ENCODE measurements at regions not wholly inside any gene's neighbourhood (a gene's known extent, or its start where the extent isn't known, plus 50 kb on each side); places are given as distances from the start of the nearest gene placed in this dataset.
"Not testable (repeated sequence)": the region's sequence is repeated elsewhere in the genome, so short reads cannot be mapped to it uniquely, and the experiment has no call there.

DNA sequence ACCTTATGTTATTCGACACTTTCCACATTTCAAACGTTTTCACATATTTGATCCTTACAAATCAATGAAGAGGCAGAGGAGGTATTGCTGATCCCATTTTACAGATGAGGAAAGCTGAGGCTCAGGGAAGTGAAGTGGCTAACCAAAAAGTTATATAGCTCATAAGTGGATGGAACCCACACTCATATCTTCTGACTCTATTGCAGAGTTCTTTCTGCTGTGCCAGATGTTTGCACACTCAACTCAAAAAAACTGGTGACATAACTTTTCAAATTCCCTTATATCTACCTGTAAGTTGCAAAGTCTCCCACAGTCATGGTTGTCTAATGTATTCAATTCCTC, 84.0 kb upstream of the SETMAR start:
- no peak for DNase-seq

DNA sequence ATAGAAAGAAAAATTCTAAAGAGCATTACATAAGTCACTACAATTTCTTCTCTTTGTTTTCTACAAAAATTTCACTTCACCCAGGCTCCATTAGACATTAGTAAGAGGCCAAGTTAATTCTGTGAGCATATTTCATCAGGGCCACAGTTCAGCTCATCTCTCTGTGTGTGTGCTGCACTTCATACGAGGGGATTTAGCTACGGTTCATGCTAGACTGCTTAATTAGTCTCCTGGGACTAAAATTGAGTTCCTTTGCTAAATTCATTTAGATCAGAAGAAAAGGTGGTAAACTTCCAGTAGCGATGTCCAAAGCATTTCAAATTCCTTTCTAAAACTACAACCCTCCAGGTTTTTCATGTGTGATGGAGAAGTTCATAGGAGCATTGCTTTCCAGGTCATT, 83.1 kb upstream of the SETMAR start:
- DNase-seq: no peak

DNA sequence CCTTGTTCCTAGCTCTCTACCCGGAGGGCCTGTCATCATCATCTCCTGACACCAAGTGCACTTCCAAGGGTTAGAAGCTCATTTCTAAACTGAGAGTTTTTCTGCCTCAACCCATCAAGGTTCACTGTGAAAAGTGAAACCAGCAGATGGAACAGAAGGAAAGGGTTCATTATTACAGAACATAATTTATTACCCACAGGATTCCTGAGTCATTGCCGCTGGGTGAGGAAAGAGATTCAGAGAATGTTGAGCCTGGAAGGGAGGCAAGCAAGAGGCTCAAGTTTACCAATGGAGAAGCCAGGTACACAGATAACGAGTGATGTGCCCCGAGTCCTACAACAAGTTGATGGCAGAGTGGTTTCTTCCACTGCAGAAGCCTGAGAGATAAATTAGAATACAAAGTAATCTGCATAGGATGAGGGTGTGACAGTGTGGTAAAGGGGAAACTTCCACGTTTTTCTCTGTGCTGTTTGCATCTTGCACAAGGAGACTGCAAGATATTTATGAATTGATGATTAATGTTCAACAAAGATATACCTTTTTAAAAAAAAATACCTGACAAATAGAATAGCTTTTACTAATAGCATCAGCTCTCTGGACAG, 80.5 kb upstream of the SETMAR start:
- no peak for DNase-seq

DNA sequence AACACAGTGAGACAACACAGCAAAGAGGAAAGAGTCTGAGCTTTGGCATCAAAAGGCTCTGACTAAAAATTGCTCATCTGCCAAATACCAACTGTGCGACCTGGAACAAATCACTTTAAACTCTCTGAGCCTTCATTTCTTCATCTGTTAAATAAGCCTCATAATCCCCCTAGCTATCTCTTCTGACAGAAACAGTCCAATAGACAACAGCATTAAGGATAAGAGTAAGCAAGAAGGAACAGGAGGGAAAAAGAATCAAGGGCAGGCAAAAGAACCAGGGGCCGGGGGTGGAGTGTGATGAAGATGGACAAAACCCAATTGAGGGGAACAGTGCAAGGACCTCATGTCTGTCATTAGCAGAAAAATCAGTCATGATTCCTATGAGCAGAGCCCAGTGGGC, 79.4 kb upstream of the SETMAR start:
- no peak for DNase-seq

DNA sequence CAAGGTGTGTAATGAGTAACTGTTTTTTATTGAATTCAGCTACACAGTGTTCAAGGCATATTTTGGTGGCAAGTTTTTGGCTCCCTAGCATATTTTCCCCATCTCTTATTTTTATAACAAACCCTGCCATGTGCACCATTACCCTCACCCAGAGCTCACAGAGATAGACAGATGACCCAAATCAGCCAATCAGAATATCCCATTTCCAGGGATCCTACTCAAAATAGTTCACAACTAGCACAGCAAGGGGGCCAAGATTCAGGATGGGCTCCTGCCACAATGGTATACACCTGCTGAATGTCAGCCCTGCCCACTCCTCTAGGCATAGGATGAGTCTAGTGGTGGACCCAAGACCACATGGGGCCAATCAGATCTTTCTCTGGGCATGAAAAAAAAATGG, 78.8 kb upstream of the SETMAR start:
- DNase-seq: no peak

DNA sequence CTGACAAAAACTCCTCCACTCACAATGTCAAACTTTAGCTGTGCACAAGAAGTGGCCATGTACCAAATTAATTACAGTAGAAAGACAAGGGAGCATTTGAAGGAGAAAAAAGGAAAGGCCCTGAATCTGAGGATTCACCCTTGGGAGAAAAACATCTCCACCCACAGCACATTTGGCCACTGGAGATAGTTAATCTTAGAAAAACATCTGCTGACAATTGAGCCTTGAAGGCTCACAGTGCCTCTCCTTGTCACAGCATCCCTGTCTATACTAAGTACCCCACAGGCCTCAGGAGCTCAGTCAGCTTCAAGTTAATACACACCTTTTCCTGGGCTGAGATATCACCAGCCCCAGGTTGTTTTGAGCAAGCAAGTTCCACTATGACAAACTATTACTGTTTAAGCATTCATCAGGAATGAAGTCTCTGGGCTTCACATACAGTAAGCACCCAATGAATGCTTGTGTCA, 78.1 kb upstream of the SETMAR start:
- DNase-seq: no peak

DNA sequence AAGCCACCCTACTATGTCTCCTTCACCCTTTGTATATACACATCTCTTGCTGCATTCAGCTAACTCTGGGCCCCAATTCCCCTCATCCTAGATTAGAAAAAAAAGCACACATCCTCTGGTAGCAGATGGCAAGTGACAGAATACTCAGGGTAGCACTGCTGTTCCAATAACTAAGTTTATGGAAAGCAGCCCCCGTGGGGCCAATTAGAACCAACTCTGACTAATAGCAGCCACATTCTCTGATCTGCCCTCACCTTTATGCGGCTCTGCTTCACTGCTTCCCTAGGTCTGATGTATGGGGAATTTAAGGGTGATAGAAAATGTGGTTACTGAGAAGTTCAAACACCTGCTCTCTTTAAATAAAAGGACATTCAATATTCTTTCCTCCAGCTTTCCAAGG, 74.9 kb upstream of the SETMAR start:
- no peak for DNase-seq

DNA sequence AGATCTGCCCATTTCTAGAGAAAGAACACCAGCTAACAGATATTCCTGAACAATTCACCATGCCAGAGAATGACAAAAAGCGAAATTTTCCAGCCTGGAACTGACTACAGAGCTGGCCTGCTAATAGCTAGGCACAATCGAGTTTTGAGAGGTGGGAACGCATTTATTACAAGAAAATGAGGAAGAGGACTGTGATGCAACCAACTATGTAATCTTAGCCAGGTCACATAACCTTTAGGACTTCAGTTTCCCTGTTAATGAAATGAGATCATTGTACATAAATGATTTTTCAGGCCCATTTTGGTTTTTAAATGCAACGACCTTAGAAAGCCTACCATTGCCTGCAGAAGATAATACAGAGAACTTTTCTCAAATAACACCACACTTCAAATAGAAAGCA, 72.1 kb upstream of the SETMAR start:
- DNase-seq: no peak

DNA sequence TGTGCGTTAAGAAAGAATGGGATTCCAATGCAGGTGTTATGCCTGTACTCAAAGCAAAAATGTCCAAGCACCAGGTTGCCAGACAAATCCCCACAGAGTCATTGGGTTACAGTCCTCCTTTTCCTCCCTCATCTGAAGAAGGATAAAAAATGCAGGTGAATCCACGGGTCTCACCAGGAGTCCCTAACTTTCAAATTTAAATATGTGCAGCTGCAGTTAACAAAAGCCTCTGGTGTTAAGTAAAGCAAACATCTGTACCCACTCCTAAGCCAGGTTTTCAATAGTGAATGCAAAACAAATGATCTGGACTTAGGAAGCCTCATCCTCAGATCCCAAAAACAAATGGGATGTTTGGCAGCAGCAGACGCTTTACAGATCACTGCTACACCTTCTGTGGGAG, 70.4 kb upstream of the SETMAR start:
- no peak for DNase-seq

DNA sequence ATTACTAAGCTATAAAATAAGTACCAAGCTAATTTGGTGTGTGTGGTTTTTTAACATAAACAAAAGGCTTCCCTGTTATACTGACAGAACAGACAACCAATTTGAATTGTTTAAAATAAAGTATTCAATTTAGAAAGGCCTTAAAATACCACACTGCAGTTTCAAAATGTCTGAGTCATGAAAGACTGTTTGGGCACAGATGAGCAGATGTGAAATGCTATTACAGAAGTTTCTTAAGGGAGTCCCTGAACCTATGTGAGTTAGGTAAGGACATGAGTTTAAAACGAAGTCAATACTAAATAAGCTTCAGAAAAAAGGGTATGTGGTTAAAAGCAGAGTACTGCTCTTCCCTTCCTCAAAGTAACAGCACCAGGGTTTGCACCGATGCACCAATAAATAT, 69.7 kb upstream of the SETMAR start:
- DNase-seq: no peak

DNA sequence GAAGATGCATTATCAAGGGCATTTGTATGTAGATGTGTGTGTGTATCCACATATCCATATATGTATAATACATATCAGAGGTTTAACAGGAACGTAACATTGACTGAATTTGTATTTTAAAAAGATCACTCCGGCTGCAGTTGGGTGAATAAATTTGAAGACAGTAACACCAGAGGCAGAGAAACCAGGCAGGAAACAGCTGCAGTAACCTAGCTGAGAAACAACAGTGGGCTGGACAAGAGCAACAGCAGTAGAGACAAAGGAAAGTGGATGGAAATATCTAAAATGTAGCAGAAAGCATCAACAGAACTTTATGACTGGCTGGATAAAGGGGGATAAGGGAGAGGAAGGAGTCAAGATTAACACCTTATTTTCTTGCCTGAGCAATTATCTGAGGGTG, 68.3 kb upstream of the SETMAR start:
- DNase-seq: no peak

DNA sequence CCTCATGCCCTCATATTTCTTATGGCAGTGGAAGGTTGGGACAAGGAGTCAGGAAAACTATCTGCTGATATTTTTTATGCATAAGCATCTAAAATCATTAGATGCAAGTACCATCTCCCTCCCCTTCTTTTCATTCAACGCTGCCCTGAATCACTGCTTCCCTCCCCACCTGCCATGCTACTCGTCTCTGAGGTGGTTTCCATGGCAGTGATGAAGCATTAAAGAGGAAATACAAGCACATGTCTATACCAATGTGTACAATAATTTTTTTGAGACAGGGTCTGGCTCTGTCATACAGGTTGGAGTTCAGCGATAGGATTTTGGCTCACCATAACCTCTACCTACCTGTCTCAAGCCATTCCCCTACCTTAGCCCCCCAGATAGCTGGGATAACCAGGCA, 67.5 kb upstream of the SETMAR start:
- DNase-seq: no peak

DNA sequence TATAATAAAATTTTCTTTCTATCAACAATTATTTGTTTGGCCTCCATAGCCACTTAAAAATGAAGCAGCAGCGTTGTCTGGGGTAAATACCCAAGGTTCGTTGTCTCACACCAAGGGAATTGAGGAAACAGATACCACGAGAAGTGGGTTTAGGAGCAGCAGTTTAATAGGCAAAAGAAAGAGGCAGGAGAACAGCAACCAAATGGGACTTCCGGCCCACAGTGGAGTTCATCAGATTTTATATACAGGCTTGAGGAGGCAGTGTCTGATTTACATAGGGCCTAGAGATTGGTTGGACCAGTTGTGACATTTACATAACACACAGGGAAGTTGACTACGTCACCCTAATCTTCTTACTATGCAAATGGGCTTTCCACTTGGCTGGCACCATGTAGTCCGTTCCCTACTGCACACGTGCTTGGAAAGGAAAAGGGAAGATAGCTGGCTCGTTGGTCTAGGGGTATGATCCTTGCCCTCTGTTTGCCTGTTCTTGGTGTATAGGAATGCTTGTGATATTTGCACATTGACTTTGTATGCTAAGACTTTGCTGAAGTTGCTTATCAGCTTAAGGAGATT, 61.5 kb upstream of the SETMAR start:
- DNase-seq: no peak

DNA sequence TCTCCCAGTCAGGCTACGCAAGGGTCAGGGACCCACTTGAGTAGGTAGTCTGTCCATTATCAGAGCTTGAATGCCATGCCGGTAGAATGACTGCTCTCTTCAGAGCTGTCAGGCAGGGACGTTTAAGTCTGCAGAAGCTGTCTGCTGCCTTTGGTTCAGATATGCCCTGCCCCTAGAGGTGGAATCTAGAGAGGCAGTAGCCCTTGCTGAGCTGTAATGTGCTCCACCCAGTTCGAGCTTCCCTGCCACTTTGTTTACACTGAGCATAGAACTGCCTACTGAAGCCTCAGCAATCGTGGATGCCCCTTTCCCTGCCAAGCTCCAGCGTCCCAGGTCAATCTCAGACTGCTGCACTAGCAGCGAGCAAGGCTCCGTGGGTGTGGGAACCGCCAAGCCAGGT, 57.5 kb upstream of the SETMAR start:
- DNase-seq: no peak

DNA sequence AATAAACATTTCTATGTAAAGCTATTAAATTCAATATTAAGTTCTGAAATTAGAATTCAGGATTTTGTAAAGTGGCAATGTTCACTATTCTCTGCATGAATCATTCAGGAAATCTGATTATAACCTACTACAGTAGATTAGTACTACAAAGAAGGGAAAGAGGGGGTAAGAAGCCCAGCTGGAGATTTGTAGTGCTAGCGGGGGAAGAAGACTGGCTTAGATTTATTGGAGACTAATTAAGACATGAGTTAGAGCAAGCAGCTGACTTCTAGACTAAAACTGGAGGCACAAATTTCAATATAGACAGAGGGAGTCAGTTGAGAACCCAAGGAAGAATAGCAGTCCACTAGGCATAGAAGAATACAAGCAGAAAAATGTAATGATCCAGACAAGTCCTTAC, 55.8 kb upstream of the SETMAR start:
- DNase-seq: no peak

DNA sequence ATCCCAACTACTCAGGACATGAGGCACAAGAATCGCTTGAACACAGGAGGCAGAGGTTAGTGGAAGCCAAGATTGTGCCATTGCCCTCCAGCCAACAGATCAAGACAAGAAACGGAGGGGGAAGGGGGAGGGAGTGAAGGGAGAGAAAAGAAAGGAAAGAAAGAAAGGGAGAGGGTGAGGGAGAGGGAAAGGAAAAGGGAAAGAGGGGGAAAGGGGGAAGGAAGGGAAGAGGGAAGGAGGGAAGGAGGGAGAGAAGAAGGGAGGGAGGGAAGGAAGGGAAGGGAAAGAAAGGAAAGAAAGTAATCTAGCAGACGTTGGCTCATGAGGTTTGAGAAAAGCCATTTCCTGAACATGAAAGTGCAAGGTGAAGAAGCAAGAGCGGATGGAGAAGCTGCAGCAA, 53.1 kb upstream of the SETMAR start:
- DNase-seq: no peak

DNA sequence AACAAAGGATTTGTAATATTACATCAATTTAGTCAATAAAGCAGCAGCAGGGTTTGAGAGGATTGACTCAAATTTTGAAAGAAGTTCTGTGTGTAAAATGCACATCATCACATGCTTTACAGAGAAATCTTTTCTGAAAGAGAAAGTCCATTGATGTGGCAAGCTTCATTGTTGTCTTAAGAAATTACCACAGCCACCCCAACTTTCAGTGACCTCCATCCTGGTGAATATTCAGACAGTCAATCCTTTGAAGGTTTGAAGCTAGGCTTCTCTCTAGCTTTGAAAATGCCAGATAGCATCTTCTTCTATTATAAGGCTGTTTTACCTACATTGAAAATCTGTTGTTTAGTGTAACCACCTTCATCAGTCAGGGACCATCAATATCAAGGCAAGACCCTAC, 51.8 kb upstream of the SETMAR start:
- no peak for DNase-seq

DNA sequence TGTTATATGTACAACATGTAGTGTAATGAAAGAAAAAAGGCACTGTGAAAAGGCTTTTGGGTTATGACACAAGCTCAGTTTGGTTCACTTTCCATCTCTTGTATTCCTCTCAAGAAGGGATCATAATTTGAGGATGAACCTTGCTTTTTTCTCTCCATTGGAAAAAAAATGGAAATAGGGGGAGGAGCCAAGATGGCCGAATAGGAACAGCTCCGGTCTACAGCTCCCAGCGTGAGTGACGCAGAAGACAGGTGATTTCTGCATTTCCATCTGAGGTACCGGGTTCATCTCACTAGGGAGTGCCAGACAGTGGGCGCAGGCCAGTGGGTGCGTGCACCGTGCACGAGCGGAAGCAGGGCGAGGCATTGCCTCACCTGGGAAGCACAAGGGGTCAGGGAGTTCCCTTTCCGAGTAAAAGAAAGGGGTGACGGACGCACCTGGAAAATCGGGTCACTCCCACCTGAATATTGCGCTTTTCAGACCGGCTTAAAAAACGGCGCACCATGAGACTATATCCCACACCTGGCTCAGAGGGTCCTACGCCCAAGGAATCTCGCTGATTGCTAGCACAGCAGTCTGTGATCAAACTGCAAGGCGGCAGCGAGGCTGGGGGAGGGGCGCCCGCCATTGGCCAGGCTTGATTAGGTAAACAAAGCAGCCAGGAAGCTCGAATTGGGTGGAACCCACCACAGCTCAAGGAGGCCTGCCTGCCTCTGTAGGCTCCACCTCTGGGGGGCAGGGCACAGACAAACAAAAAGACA, 49.9 kb upstream of the SETMAR start:
- DNase-seq: not testable (repeated sequence)

All from nucleus accumbens (tissue), 56 donors.